ENCODE measurements at regions not wholly inside any gene's neighbourhood (a gene's known extent, or its start where the extent isn't known, plus 50 kb on each side); places are given as distances from the start of the nearest gene placed in this dataset.

GRCh38 chr9:115359017-115359780, 241.2 kb upstream of the TNC start:
- Histone ChIP-seq H3K27ac (ENCODE audit: control insufficient read depth, insufficient read depth, low read length) (no peak overlapping the region), H3K9me1 (ENCODE audit: control insufficient read depth, extremely low read depth, insufficient read depth, low read length) (no peaks in the 10 kb centered on the region), H3K4me3 (ENCODE audit: control insufficient read depth in 2 of 3, extremely low read depth in 1 of 3, insufficient read depth in 2 of 3, low read depth in 1 of 3, low read length in 3 of 3) (no peak overlapping the region), H3K4me2 (ENCODE audit: control insufficient read depth, extremely low read depth, insufficient read depth, low read depth, low read length) (no peak overlapping the region), H3K36me3 (ENCODE audit: control insufficient read depth in 2 of 2, extremely low read depth in 1 of 2, insufficient read depth in 2 of 2, low read length in 2 of 2) (no peaks in the 10 kb centered on the region), H4K20me1 (ENCODE audit: control insufficient read depth, extremely low read depth, insufficient read depth, low read length) (no peaks in the 10 kb centered on the region), H2AFZ (ENCODE audit: control insufficient read depth, low read length) (no peak overlapping the region), H3K4me1 (ENCODE audit: control insufficient read depth, extremely low read depth, insufficient read depth, low read length) (no peaks in the 10 kb centered on the region), H3K9me3 (ENCODE audit: control insufficient read depth, low read depth, low read length) (no peaks in the 10 kb centered on the region), H3K79me2 (ENCODE audit: control insufficient read depth, insufficient read depth, low read length) (no peaks in the 10 kb centered on the region), H3K27me3 (ENCODE audit: control insufficient read depth, extremely low read depth, insufficient read depth, low read length) (no peaks in the 10 kb centered on the region), H3K9ac (ENCODE audit: control insufficient read depth, extremely low read depth, insufficient read depth, low read length) (no peak overlapping the region)
- DNase-seq (ENCODE audit: low read depth, low spot score) (no peak), FAIRE-seq (no peak)
- TF ChIP-seq CTCF (optimal IDR thresholded peaks at IDR 0.05 in 1 of 3, IDR thresholded peaks at IDR 0.05 in 1 of 3, conservative IDR thresholded peaks at IDR 0.05 in 1 of 3; ENCODE audit: extremely low read depth in 1 of 3, insufficient read depth in 2 of 3, low read length in 3 of 3) (no peak), EZH2 (IDR thresholded peaks at IDR 0.05; ENCODE audit: low read length) (no peak)
- dilution Hi-C loops (cut with MboI; ENCODE audit: extremely low pct_ligation_motif_present, low sequenced_read_pairs) = no loop called here

GRCh38 chr9:115360122-115360521, 242.2 kb upstream of the TNC start:
- Histone ChIP-seq H3K79me2 (ENCODE audit: control insufficient read depth, insufficient read depth, low read length) (no peaks in the 10 kb centered on the region), H4K20me1 (ENCODE audit: control insufficient read depth, extremely low read depth, insufficient read depth, low read length) (no peaks in the 10 kb centered on the region), H3K9me1 (ENCODE audit: control insufficient read depth, extremely low read depth, insufficient read depth, low read length) (no peaks in the 10 kb centered on the region), H3K9ac (ENCODE audit: control insufficient read depth, extremely low read depth, insufficient read depth, low read length) (no peak overlapping the region), H3K27ac (ENCODE audit: control insufficient read depth, insufficient read depth, low read length) (no peak overlapping the region), H3K36me3 (ENCODE audit: control insufficient read depth in 2 of 2, extremely low read depth in 1 of 2, insufficient read depth in 2 of 2, low read length in 2 of 2) (no peaks in the 10 kb centered on the region), H3K4me2 (ENCODE audit: control insufficient read depth, extremely low read depth, insufficient read depth, low read depth, low read length) (no peak overlapping the region), H2AFZ (ENCODE audit: control insufficient read depth, low read length) (no peak overlapping the region), H3K4me3 (ENCODE audit: control insufficient read depth in 2 of 3, extremely low read depth in 1 of 3, insufficient read depth in 2 of 3, low read depth in 1 of 3, low read length in 3 of 3) (no peak overlapping the region), H3K27me3 (ENCODE audit: control insufficient read depth, extremely low read depth, insufficient read depth, low read length) (no peaks in the 10 kb centered on the region), H3K9me3 (ENCODE audit: control insufficient read depth, low read depth, low read length) (no peaks in the 10 kb centered on the region), H3K4me1 (ENCODE audit: control insufficient read depth, extremely low read depth, insufficient read depth, low read length) (no peaks in the 10 kb centered on the region)
- TF ChIP-seq CTCF (optimal IDR thresholded peaks at IDR 0.05 in 1 of 3, IDR thresholded peaks at IDR 0.05 in 1 of 3, conservative IDR thresholded peaks at IDR 0.05 in 1 of 3; ENCODE audit: extremely low read depth in 1 of 3, insufficient read depth in 2 of 3, low read length in 3 of 3) (no peak), EZH2 (IDR thresholded peaks at IDR 0.05; ENCODE audit: low read length) (no peak)
- dilution Hi-C loops (cut with MboI; ENCODE audit: extremely low pct_ligation_motif_present, low sequenced_read_pairs) = no loop called here
- DNase-seq (ENCODE audit: low read depth, low spot score) (no peak), FAIRE-seq (no peak)
